ENCODE measurements at regions not wholly inside any gene's neighbourhood (a gene's known extent, or its start where the extent isn't known, plus 50 kb on each side); places are given as distances from the start of the nearest gene placed in this dataset.

- TF ChIP-seq CTCF (IDR thresholded peaks at IDR 0.05; ENCODE audit: insufficient read depth, low read depth, low read length) (no peak), EZH2 (IDR thresholded peaks at IDR 0.05; ENCODE audit: insufficient read depth, low read length) (no peak)
Observed at GRCh38 chr9:86580688-86581087, 226.5 kb upstream of the TUT7 start.

Data from astrocyte (in vitro differentiated cells and primary cell).